IPS-18c (cell line): ENCODE measurements at regions not wholly inside any gene's neighbourhood (a gene's known extent, or its start where the extent isn't known, plus 50 kb on each side); places are given as distances from the start of the nearest gene placed in this dataset.

Experiments
- H3K4me3 ChIP-seq: 2 replicates; pipeline ENCODE4 v1.7.0; 2013; ENCODE audit warnings: low read depth, mild to moderate bottlenecking, low read length, moderate library complexity; ENCODE audit not compliant: insufficient read depth
- H3K9me3 ChIP-seq: one replicate; pipeline ENCODE4 v1.6.1; 2013; ENCODE audit warnings: mild to moderate bottlenecking, low read length, moderate library complexity; ENCODE audit not compliant: control insufficient read depth, insufficient read depth

GRCh38 chr16:51779240-51779639 lies 628.2 kb upstream of the SALL1 start:
- no peak overlapping the region for H3K4me3 ChIP-seq
- H3K9me3 ChIP-seq, result no peaks in the 10 kb centered on the region

- Histone ChIP-seq H3K4me3 (peak overlapping the region; percentile 51; the same call in 1 of the 2 replicates), H3K9me3 (no peaks in the 10 kb centered on the region)
Measured at GRCh38 chr16:51773071-51773890, 622.2 kb upstream of the SALL1 start.

GRCh38 chr16:51766739-51767138 lies 615.7 kb upstream of the SALL1 start:
- no peak overlapping the region for H3K4me3 ChIP-seq
- H3K9me3 ChIP-seq, result no peaks in the 10 kb centered on the region

DNA sequence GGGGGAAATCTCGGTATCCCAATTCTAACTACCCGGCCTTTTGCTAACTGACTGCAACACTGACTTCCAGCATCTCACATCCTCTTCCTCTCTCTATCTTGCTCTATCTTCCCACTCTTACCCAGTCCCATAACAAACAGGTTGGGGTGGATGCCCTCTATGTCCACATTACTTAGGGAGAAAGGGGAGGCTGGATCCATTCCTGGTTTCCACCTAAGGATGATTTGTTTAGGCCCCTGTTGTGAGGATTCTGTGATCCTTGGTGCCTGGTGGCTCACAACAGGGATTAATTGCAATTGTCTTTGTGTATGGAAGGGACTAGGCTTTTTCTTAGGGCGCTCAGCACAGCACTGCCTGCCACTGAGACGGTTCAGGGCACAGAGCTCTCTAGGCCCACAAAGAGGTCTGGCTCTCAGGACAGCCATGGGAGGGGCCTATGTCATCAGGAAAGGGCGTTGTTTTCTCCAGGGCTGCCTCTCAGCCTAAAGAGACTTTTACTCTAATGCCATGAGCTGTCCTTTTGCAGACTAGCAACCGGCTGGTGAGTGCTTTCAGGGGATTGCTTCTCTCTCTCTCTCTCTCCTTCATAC lies 612.1 kb upstream of the SALL1 start:
- Histone ChIP-seq H3K4me3 (no peak overlapping the region), H3K9me3 (no peaks in the 10 kb centered on the region)

- Histone ChIP-seq H3K9me3 (no peaks in the 10 kb centered on the region), H3K4me3 (peak overlapping the region; percentile 36)
Measured at GRCh38 chr16:51762081-51762996, 611.3 kb upstream of the SALL1 start.

DNA sequence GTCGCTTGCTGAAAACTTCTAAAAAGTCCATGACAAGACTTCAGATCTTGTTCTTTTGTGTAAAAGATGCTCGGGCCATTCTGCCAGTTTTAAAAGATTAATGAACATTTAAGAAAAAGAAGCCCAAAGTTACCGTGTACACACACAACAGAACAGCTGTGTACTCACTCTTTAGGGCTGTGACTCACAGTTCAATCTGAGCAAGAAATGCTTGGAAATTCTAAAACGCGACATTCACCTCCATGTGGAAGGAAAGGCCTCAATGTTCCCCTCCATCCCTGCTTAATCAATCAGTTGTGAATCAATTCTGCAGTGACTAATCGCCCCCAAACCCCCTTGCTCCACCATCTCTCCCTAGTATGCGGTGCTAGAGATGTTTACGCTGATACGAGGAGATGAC lies 609.9 kb upstream of the SALL1 start:
- H3K9me3 ChIP-seq, result no peaks in the 10 kb centered on the region
- no peak overlapping the region for H3K4me3 ChIP-seq

DNA sequence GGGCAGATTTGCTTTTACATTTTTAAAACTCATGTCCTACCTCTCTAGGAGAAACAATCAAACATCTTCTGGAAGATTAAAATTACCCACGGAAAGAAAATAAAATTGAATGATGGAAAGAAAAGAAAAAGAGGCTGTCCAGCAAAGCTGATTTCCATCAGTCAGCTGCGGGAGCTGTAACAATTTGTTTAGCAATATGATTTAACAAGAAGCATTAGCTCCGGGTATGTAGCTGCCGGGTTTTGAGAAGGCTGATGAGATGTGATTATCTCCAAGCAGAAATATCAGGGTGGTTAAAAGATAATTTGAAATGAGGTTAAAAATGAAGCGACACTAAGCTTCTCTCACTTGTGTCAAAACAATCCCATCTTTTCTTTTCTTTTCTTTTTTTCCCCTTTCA lies 608.9 kb upstream of the SALL1 start:
- Histone ChIP-seq H3K4me3 (no peak overlapping the region), H3K9me3 (no peaks in the 10 kb centered on the region)

- H3K4me3 ChIP-seq, result no peak overlapping the region
- H3K9me3 ChIP-seq, result no peaks in the 10 kb centered on the region
Measured at GRCh38 chr16:51759329-51759728, 608.3 kb upstream of the SALL1 start.

- Histone ChIP-seq H3K4me3 (no peak overlapping the region), H3K9me3 (no peaks in the 10 kb centered on the region)
Measured at GRCh38 chr16:51757921-51758479, 606.9 kb upstream of the SALL1 start.

GRCh38 chr16:51757505-51757904 lies 606.4 kb upstream of the SALL1 start:
- Histone ChIP-seq H3K9me3 (no peaks in the 10 kb centered on the region), H3K4me3 (no peak overlapping the region)

DNA sequence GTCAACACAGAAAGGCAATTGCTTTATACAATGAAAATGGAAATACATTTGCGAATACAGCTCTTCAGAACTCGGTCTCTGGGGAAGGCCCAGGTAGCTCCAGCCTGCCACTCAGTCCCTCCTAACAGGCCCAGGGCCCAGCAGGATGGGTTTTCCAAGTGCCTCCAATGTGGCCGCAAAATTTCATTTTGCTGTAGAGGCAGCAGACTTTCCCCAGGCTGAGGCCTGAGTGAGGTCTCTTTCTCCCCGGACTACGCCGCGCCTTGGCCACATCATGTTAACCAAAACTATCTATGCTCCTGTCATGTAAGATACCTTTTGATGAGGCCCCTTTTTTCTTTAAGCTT lies 606.0 kb upstream of the SALL1 start:
- Histone ChIP-seq H3K9me3 (no peaks in the 10 kb centered on the region), H3K4me3 (no peak overlapping the region)

DNA sequence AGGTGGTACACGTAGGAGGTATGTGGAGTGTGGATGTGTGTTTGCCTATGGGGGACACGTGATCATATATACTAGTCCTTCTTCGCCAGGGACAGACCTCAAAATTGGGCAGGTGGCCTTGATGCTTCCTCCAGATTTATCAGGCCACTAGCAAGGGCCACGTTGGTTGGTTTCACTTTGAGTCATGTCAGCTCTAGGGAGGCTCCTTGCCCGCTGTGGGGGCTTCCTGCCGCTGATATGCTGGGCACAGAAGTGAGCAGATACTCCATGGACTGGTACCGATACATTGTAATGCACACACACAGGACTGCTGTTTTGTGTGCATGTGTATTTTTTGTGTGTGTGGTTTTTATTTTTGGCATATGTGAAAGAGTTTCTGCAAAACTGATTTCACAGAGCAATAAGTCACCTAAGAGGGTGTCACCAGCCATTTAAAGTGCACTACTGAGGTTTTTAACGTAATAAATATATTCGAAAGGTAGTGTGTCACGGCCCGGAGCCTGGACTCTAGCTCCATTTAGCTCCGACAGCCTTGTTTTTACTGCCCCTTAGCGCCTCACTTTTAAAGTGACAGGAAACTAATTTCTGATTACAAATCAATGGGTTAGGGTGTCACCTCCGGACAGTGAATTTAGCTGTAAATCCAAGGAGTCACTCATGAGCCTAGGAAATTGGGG lies 605.5 kb upstream of the SALL1 start:
- no peak overlapping the region for H3K4me3 ChIP-seq
- no peaks in the 10 kb centered on the region for H3K9me3 ChIP-seq

DNA sequence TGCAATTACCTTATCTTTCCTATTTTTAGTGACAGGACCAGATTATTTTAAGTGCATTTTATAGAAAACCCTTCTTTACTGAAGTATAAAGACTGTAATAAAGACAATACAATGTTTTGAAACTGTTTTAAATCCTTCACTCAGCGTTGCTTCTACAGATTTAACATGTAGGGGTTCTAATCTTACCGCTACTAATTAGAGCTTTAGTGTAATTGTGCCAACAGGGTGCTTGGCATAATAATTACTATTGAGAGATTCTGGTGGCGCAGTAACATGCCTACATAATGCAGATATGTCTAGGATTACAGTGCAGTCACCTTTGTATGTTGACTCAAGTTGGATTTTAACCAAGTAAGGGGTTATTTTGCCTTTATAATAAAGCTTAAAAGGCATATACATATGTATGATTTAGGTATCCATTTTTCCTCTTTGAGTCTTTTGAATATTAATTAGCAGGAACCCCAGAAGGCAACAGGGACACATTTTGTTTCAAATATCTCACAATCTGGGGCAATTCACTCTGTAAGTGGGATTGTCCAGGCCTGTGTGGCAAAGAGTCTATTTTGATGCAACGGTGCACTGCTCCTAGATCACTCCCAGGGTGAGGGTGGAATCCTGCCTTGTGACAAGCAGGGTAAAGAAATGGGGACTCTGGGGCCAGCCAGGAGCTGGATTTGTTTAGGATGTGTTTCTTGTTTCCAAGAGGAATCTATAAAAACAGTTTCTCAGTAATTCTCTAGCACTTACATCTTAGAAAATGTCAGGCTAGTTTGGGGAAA lies 604.7 kb upstream of the SALL1 start:
- no peaks in the 10 kb centered on the region for H3K9me3 ChIP-seq

DNA sequence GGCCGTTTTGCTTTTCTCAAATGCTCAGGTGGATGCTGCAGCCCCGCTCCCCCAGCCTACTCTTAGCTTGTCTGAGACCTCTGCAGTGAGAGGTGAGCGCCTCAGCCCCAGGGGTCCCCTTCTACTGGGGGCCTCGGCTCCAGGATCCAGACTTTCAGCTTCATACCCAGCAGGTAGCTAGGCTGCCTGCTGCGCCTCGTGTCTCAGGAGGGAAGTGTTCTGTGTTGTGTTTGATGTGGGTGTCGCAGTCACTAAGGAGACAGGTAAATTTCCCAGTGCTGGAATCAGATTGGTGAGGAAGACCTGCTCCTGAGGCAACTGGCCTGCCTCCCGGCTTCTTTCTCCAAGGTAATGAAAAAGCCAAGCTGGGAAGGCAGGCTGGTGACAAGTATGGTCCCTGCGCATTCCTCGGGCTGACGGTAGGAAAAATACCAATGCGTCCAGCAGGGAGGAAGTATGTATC lies 604.0 kb upstream of the SALL1 start:
- Histone ChIP-seq H3K4me3 (no peak overlapping the region), H3K9me3 (no peaks in the 10 kb centered on the region)

More for the DNA sequence above, 604.7 kb upstream of the SALL1 start:
- H3K4me3 ChIP-seq, result no peak overlapping the region

- Histone ChIP-seq H3K9me3 (no peaks in the 10 kb centered on the region), H3K4me3 (no peak overlapping the region)
Measured at GRCh38 chr16:51753467-51754127, 602.5 kb upstream of the SALL1 start.

- no peaks in the 10 kb centered on the region for H3K9me3 ChIP-seq
- no peak overlapping the region for H3K4me3 ChIP-seq
Measured at GRCh38 chr16:51752438-51752995, 601.4 kb upstream of the SALL1 start.
